ENCODE measurements at regions not wholly inside any gene's neighbourhood (a gene's known extent, or its start where the extent isn't known, plus 50 kb on each side); places are given as distances from the start of the nearest gene placed in this dataset.

- DNase-seq (ENCODE audit: low read depth), result no peak
These were observed 938.0 kb upstream of the FLRT2 start for GRCh38 chr14:84591827-84592445.

- no peak for DNase-seq (ENCODE audit: low read depth)
These were observed 937.2 kb upstream of the FLRT2 start for GRCh38 chr14:84592770-84593169.

GRCh38 chr14:84610086-84610485 is 919.9 kb upstream of the FLRT2 start:
- DNase-seq (ENCODE audit: low read depth), result no peak

GRCh38 chr14:84622357-84622756 is 907.6 kb upstream of the FLRT2 start:
- no peak for DNase-seq (ENCODE audit: low read depth)

GRCh38 chr14:84643446-84643845 is 886.5 kb upstream of the FLRT2 start:
- DNase-seq (ENCODE audit: low read depth), result no peak

- no peak for DNase-seq (ENCODE audit: low read depth)
These were observed 883.0 kb upstream of the FLRT2 start for GRCh38 chr14:84646786-84647500.

- no peak for DNase-seq (ENCODE audit: low read depth)
These were observed 874.9 kb upstream of the FLRT2 start for GRCh38 chr14:84655014-84655413.

- DNase-seq (ENCODE audit: low read depth), result no peak
These were observed 872.0 kb upstream of the FLRT2 start for GRCh38 chr14:84657911-84658310.

GRCh38 chr14:84670796-84671195 is 859.1 kb upstream of the FLRT2 start:
- no peak for DNase-seq (ENCODE audit: low read depth)

- DNase-seq (ENCODE audit: low read depth), result no peak
These were observed 858.2 kb upstream of the FLRT2 start for GRCh38 chr14:84671776-84672175.

- DNase-seq (ENCODE audit: low read depth), result no peak
These were observed 855.3 kb upstream of the FLRT2 start for GRCh38 chr14:84674636-84675035.

- DNase-seq (ENCODE audit: low read depth), result no peak
These were observed 843.4 kb upstream of the FLRT2 start for GRCh38 chr14:84686550-84686949.

- DNase-seq (ENCODE audit: low read depth), result no peak
These were observed 841.5 kb upstream of the FLRT2 start for GRCh38 chr14:84688297-84689025.

- no peak for DNase-seq (ENCODE audit: low read depth)
These were observed 835.8 kb upstream of the FLRT2 start for GRCh38 chr14:84694161-84694560.

GRCh38 chr14:84704601-84705000 is 825.3 kb upstream of the FLRT2 start:
- DNase-seq (ENCODE audit: low read depth), result no peak

- no peak for DNase-seq (ENCODE audit: low read depth)
These were observed 822.1 kb upstream of the FLRT2 start for GRCh38 chr14:84707830-84708229.

- DNase-seq (ENCODE audit: low read depth), result no peak
These were observed 821.1 kb upstream of the FLRT2 start for GRCh38 chr14:84708865-84709264.

- DNase-seq (ENCODE audit: low read depth), result no peak
These were observed 803.5 kb upstream of the FLRT2 start for GRCh38 chr14:84726471-84726870.

- DNase-seq (ENCODE audit: low read depth), result no peak
These were observed 780.6 kb upstream of the FLRT2 start for GRCh38 chr14:84749191-84749955.

GRCh38 chr14:84750284-84750683 is 779.7 kb upstream of the FLRT2 start:
- DNase-seq (ENCODE audit: low read depth), result no peak

- no peak for DNase-seq (ENCODE audit: low read depth)
These were observed 779.0 kb upstream of the FLRT2 start for GRCh38 chr14:84750763-84751554.

Measured in M059J (cell line).